ENCODE measurements at regions not wholly inside any gene's neighbourhood (a gene's known extent, or its start where the extent isn't known, plus 50 kb on each side); places are given as distances from the start of the nearest gene placed in this dataset.

DNA sequence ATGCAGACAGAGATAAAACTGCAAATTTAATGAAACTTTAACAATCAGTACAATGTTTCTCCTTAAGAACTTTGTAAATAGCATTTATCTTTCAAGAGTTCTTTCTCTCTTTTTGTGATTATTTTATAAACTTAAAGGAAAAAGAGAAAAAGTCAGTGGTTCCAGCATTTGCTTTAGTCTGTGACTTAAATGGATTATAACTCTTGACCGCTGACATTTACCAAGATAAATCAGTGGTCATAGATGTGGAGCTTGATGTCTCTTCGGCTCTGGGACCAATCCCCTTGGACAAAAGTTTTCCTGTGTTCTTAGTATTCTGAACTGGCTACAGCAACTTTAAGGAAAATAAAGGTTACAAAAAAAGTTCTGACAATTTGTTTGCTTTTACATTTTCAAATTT is 162.6 kb downstream of the TM9SF2 start:
- Mint-ChIP-seq H3K4me3 (ENCODE audit: unreplicated experiment) (no peak overlapping the region), H3K27ac (ENCODE audit: unreplicated experiment) (no peak overlapping the region), H3K27me3 (ENCODE audit: low read depth) (no peaks in the 10 kb centered on the region), H3K9me3 (ENCODE audit: low read depth) (no peaks in the 10 kb centered on the region), H3K36me3 (ENCODE audit: low read depth) (no peaks in the 10 kb centered on the region), H3K4me1 (ENCODE audit: low read depth) (peaks cover 5% of the 10 kb centered on the region)
- DNase-seq (ENCODE audit: low spot score): no peak
- TF ChIP-seq, protein P1, sequence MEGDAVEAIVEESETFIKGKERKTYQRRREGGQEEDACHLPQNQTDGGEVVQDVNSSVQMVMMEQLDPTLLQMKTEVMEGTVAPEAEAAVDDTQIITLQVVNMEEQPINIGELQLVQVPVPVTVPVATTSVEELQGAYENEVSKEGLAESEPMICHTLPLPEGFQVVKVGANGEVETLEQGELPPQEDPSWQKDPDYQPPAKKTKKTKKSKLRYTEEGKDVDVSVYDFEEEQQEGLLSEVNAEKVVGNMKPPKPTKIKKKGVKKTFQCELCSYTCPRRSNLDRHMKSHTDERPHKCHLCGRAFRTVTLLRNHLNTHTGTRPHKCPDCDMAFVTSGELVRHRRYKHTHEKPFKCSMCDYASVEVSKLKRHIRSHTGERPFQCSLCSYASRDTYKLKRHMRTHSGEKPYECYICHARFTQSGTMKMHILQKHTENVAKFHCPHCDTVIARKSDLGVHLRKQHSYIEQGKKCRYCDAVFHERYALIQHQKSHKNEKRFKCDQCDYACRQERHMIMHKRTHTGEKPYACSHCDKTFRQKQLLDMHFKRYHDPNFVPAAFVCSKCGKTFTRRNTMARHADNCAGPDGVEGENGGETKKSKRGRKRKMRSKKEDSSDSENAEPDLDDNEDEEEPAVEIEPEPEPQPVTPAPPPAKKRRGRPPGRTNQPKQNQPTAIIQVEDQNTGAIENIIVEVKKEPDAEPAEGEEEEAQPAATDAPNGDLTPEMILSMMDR (IDR thresholded peaks at IDR 0.05): no peak

DNA sequence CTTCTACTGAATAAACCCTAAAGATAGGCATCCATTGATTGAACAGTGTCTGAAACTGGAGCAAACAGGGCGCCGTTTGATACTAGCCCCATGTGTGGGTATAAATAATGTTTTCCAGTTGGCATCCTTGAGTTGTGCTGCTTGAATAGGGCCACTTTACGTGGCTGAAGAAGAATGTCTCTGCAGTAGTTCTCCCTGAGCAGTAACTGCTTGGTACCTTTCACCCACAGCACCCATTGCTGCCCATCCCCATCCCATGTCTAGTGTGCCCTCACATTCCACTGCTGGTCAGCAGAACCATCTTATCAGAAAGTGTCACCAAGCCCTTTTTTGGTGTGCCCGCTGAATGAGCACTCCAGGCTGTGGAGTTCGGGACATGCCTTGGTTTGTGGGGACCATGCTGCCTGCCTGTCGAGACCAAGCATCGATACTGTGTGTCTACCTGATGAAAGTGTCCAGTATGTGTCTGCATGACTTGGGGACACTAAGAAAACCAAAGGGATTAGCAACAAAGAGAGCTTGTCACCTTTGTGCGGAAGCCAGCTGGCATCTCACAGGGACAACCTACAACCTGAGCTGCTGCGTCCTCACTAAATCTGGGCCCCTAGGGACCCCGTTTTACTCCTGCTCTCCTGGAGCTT is 162.0 kb downstream of the TM9SF2 start:
- DNase-seq (ENCODE audit: low spot score): no peak
- H3K27me3 Mint-ChIP-seq (ENCODE audit: low read depth): no peaks in the 10 kb centered on the region
- H3K9me3 Mint-ChIP-seq (ENCODE audit: low read depth): no peaks in the 10 kb centered on the region
- no peaks in the 10 kb centered on the region for H3K36me3 Mint-ChIP-seq (ENCODE audit: low read depth)
- TF ChIP-seq, protein P1 (IDR thresholded peaks at IDR 0.05): no peak
- H3K4me1 Mint-ChIP-seq (ENCODE audit: low read depth): peaks cover 11% of the 10 kb centered on the region
- H3K27ac Mint-ChIP-seq (ENCODE audit: unreplicated experiment): no peak overlapping the region
- H3K4me3 Mint-ChIP-seq (ENCODE audit: unreplicated experiment): no peak overlapping the region

DNA sequence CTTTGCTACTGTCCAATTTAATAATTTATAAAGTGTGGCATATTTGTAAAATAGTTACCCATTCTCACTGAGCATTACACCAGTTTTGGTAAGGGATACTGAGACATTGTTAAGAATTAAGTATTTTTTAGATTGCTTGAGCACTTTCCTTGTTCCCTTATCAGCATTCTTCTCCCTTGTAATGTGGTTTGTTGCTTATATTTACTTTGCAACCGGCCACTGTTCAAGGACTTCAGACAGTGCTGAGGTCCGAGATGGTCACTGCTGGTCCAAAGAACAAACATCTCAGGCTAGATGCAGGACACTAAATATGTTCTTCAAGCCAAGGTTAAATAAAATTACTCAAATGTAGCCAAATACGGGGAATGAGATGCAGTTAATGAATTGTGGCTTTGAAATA is 161.4 kb downstream of the TM9SF2 start:
- H3K9me3 Mint-ChIP-seq (ENCODE audit: low read depth): no peaks in the 10 kb centered on the region
- H3K36me3 Mint-ChIP-seq (ENCODE audit: low read depth): no peaks in the 10 kb centered on the region
- no peak overlapping the region for H3K27ac Mint-ChIP-seq (ENCODE audit: unreplicated experiment)
- TF ChIP-seq, protein P1 (IDR thresholded peaks at IDR 0.05): no peak
- DNase-seq (ENCODE audit: low spot score): no peak
- no peaks in the 10 kb centered on the region for H3K27me3 Mint-ChIP-seq (ENCODE audit: low read depth)
- peaks cover 18% of the 10 kb centered on the region for H3K4me1 Mint-ChIP-seq (ENCODE audit: low read depth)
- no peak overlapping the region for H3K4me3 Mint-ChIP-seq (ENCODE audit: unreplicated experiment)

DNA sequence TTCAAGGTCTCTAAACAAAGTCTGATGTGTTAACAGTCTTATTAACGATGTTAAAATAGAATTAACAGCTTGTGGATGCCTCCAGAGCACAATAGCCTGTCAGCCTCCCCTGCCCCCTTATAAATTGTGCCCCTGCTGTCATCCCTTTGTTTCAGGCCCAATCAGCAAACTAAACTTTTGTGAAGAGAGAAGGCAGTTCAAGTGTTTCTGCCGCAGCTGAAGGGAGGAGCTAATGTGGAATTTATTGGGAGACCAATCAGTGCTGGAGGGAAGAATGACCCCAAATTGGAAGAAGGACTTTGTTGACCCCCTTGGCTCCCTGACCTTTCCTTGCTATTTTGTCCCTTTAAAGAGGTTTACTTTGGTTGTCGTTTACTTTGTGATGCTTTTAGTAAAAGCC is 160.5 kb downstream of the TM9SF2 start:
- Mint-ChIP-seq H3K27ac (ENCODE audit: unreplicated experiment) (no peak overlapping the region), H3K4me1 (ENCODE audit: low read depth) (peaks cover 25% of the 10 kb centered on the region), H3K36me3 (ENCODE audit: low read depth) (no peaks in the 10 kb centered on the region), H3K4me3 (ENCODE audit: unreplicated experiment) (no peak overlapping the region), H3K27me3 (ENCODE audit: low read depth) (no peaks in the 10 kb centered on the region), H3K9me3 (ENCODE audit: low read depth) (no peaks in the 10 kb centered on the region)
- DNase-seq (ENCODE audit: low spot score): no peak
- TF ChIP-seq, protein P1 (IDR thresholded peaks at IDR 0.05): no peak

DNA sequence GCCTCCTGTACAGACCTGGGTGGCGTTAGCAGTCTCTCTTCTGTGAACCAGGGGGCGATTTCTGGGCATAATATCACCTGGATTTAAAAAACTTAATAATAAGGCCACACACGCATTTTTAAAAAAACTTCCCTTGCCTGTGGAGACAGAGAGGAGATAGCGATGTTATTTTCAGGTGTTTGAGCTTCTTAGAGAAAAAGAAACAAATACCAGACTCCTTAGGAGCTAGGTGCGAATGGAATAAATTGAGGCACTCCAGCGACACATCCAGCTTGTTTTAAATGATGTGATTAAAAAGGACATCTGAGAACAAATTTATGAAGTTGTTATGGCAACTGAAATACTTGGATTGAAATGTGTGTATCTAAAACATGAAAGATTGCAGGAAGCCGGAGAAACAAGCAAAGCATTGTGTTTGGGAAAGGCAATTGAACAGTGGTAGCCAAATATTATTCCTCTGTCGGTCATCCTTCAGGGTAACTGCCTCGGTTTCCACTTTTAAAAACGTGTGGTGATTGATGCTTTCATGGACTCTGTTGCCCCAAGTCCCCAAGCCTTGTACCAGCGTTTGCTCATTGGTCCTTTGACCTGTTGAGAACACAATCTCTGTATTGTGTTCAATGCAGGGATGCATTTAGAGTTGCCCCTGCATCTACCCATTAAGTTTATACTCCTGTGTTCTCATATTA is 158.7 kb downstream of the TM9SF2 start:
- Mint-ChIP-seq H3K27ac (ENCODE audit: unreplicated experiment) (no peak overlapping the region), H3K4me3 (ENCODE audit: unreplicated experiment) (no peak overlapping the region), H3K4me1 (ENCODE audit: low read depth) (peaks cover 43% of the 10 kb centered on the region), H3K9me3 (ENCODE audit: low read depth) (no peaks in the 10 kb centered on the region), H3K27me3 (ENCODE audit: low read depth) (no peaks in the 10 kb centered on the region), H3K36me3 (ENCODE audit: low read depth) (no peaks in the 10 kb centered on the region)
- no peak for DNase-seq (ENCODE audit: low spot score)
- TF ChIP-seq, protein P1 (IDR thresholded peaks at IDR 0.05): no peak
